ENCODE measurements at regions not wholly inside any gene's neighbourhood (a gene's known extent, or its start where the extent isn't known, plus 50 kb on each side); places are given as distances from the start of the nearest gene placed in this dataset.
A peak's percentile ranks its signal among the peaks of the same experiment; 100 is the strongest.

GRCh38 chr9:17846948-17847655 lies 268.2 kb downstream of the SH3GL2 start:
- peaks cover 0 to 6% of the 10 kb centered on the region in 2 donors for H3K36me3 Mint-ChIP-seq
- peaks cover 5 to 27% (median 11%) of the 10 kb centered on the region in 7 donors for H3K9me3 Mint-ChIP-seq
- H3K4me1 Mint-ChIP-seq: no peaks in the 10 kb centered on the region
- no peaks in the 10 kb centered on the region for H3K27me3 Mint-ChIP-seq
- no peak overlapping the region for H3K4me3 Mint-ChIP-seq
- H3K27ac Mint-ChIP-seq: peak overlapping the region in 1 of 6 donors; percentile 45
- no peak for DNase-seq
- no peak for ATAC-seq (ENCODE audit: low read depth in 2 of 2)

- no peak for ATAC-seq (ENCODE audit: low read depth in 2 of 2)
These were observed 269.0 kb downstream of the SH3GL2 start for GRCh38 chr9:17847908-17848307.

GRCh38 chr9:17852108-17852507 lies 273.2 kb downstream of the SH3GL2 start:
- Mint-ChIP-seq H3K4me3 (no peak overlapping the region), H3K27me3 (no peaks in the 10 kb centered on the region), H3K4me1 (no peaks in the 10 kb centered on the region), H3K27ac (no peak overlapping the region), H3K36me3 (no peaks in the 10 kb centered on the region), H3K9me3 (peaks cover 0 to 4% (median 0%) of the 10 kb centered on the region in 7 donors)
- no peak for ATAC-seq (ENCODE audit: low read depth in 2 of 2)
- no peak for DNase-seq

More at GRCh38 chr9:17847908-17848307, 269.0 kb downstream of the SH3GL2 start:
- H3K4me1 Mint-ChIP-seq: no peaks in the 10 kb centered on the region
- no peak for DNase-seq
- H3K36me3 Mint-ChIP-seq: peaks cover 0 to 6% of the 10 kb centered on the region in 2 donors
- H3K9me3 Mint-ChIP-seq: peaks cover 5 to 27% (median 11%) of the 10 kb centered on the region in 7 donors
- H3K27me3 Mint-ChIP-seq: no peaks in the 10 kb centered on the region
- no peak overlapping the region for H3K27ac Mint-ChIP-seq
- no peak overlapping the region for H3K4me3 Mint-ChIP-seq

- DNase-seq (no peak), ATAC-seq (ENCODE audit: low read depth in 2 of 2) (no peak)
- Mint-ChIP-seq H3K27ac (no peak overlapping the region), H3K9me3 (peaks cover 0 to 3% (median 0%) of the 10 kb centered on the region in 7 donors), H3K4me3 (no peak overlapping the region), H3K27me3 (no peaks in the 10 kb centered on the region), H3K36me3 (no peaks in the 10 kb centered on the region), H3K4me1 (no peaks in the 10 kb centered on the region)
These were observed 275.6 kb downstream of the SH3GL2 start for GRCh38 chr9:17854487-17854886.

GRCh38 chr9:17856995-17857394 lies 278.1 kb downstream of the SH3GL2 start:
- H3K36me3 Mint-ChIP-seq: no peaks in the 10 kb centered on the region
- H3K9me3 Mint-ChIP-seq: peaks cover 0 to 5% (median 0%) of the 10 kb centered on the region in 7 donors
- no peaks in the 10 kb centered on the region for H3K27me3 Mint-ChIP-seq
- ATAC-seq (ENCODE audit: low read depth in 2 of 2) (no peak), DNase-seq (no peak)
- no peak overlapping the region for H3K27ac Mint-ChIP-seq
- H3K4me3 Mint-ChIP-seq: no peak overlapping the region
- no peaks in the 10 kb centered on the region for H3K4me1 Mint-ChIP-seq

GRCh38 chr9:17859228-17859627 lies 280.4 kb downstream of the SH3GL2 start:
- DNase-seq: no peak
- Mint-ChIP-seq H3K4me3 (no peak overlapping the region), H3K36me3 (no peaks in the 10 kb centered on the region), H3K4me1 (no peaks in the 10 kb centered on the region), H3K27ac (no peak overlapping the region), H3K27me3 (no peaks in the 10 kb centered on the region), H3K9me3 (peaks cover 0 to 5% (median 0%) of the 10 kb centered on the region in 7 donors)
- no peak for ATAC-seq (ENCODE audit: low read depth in 2 of 2)

GRCh38 chr9:17859987-17860386 lies 281.1 kb downstream of the SH3GL2 start:
- Mint-ChIP-seq H3K4me3 (no peak overlapping the region), H3K27me3 (no peaks in the 10 kb centered on the region), H3K9me3 (peaks cover 0 to 5% (median 0%) of the 10 kb centered on the region in 7 donors), H3K36me3 (no peaks in the 10 kb centered on the region), H3K27ac (no peak overlapping the region), H3K4me1 (no peaks in the 10 kb centered on the region)
- DNase-seq: no peak
- ATAC-seq (ENCODE audit: low read depth in 2 of 2): no peak

- peaks cover 0 to 5% (median 0%) of the 10 kb centered on the region in 7 donors for H3K9me3 Mint-ChIP-seq
These were observed 283.2 kb downstream of the SH3GL2 start for GRCh38 chr9:17862101-17862500.

GRCh38 chr9:17862629-17863028 lies 283.8 kb downstream of the SH3GL2 start:
- Mint-ChIP-seq H3K27ac (no peak overlapping the region), H3K9me3 (peaks cover 0 to 8% (median 0%) of the 10 kb centered on the region in 7 donors), H3K4me1 (no peaks in the 10 kb centered on the region), H3K4me3 (no peak overlapping the region), H3K36me3 (no peaks in the 10 kb centered on the region), H3K27me3 (no peaks in the 10 kb centered on the region)
- ATAC-seq (ENCODE audit: low read depth in 2 of 2) (no peak), DNase-seq (no peak)

More at GRCh38 chr9:17862101-17862500, 283.2 kb downstream of the SH3GL2 start:
- DNase-seq (no peak), ATAC-seq (ENCODE audit: low read depth in 2 of 2) (no peak)
- Mint-ChIP-seq H3K36me3 (no peaks in the 10 kb centered on the region), H3K27ac (no peak overlapping the region), H3K4me3 (no peak overlapping the region), H3K27me3 (no peaks in the 10 kb centered on the region), H3K4me1 (no peaks in the 10 kb centered on the region)

- no peaks in the 10 kb centered on the region for H3K36me3 Mint-ChIP-seq
- no peak for DNase-seq
- H3K27me3 Mint-ChIP-seq: no peaks in the 10 kb centered on the region
- no peak overlapping the region for H3K27ac Mint-ChIP-seq
- no peaks in the 10 kb centered on the region for H3K4me1 Mint-ChIP-seq
- ATAC-seq (ENCODE audit: low read depth in 2 of 2): no peak
- H3K4me3 Mint-ChIP-seq: no peak overlapping the region
- H3K9me3 Mint-ChIP-seq: peaks cover 0 to 8% (median 0%) of the 10 kb centered on the region in 7 donors
These were observed 284.5 kb downstream of the SH3GL2 start for GRCh38 chr9:17863213-17863883.

- no peaks in the 10 kb centered on the region for H3K36me3 Mint-ChIP-seq
- DNase-seq: no peak
- no peaks in the 10 kb centered on the region for H3K4me1 Mint-ChIP-seq
- peaks cover 0 to 5% (median 1%) of the 10 kb centered on the region in 7 donors for H3K9me3 Mint-ChIP-seq
- no peak for ATAC-seq (ENCODE audit: low read depth in 2 of 2)
- no peaks in the 10 kb centered on the region for H3K27me3 Mint-ChIP-seq
- H3K4me3 Mint-ChIP-seq: no peak overlapping the region
- H3K27ac Mint-ChIP-seq: no peak overlapping the region
These were observed 285.1 kb downstream of the SH3GL2 start for GRCh38 chr9:17863924-17864323.

- no peaks in the 10 kb centered on the region for H3K36me3 Mint-ChIP-seq
- peaks cover 0 to 5% (median 2%) of the 10 kb centered on the region in 7 donors for H3K9me3 Mint-ChIP-seq
- no peak for DNase-seq
- no peaks in the 10 kb centered on the region for H3K4me1 Mint-ChIP-seq
- no peak overlapping the region for H3K27ac Mint-ChIP-seq
- no peak for ATAC-seq (ENCODE audit: low read depth in 2 of 2)
- no peaks in the 10 kb centered on the region for H3K27me3 Mint-ChIP-seq
- no peak overlapping the region for H3K4me3 Mint-ChIP-seq
These were observed 286.1 kb downstream of the SH3GL2 start for GRCh38 chr9:17864951-17865350.

GRCh38 chr9:17865881-17866280 lies 287.0 kb downstream of the SH3GL2 start:
- H3K27me3 Mint-ChIP-seq: no peaks in the 10 kb centered on the region
- DNase-seq (no peak), ATAC-seq (ENCODE audit: low read depth in 2 of 2) (no peak)
- H3K36me3 Mint-ChIP-seq: no peaks in the 10 kb centered on the region
- no peak overlapping the region for H3K27ac Mint-ChIP-seq
- peaks cover 0 to 5% (median 2%) of the 10 kb centered on the region in 7 donors for H3K9me3 Mint-ChIP-seq
- H3K4me1 Mint-ChIP-seq: no peaks in the 10 kb centered on the region
- H3K4me3 Mint-ChIP-seq: no peak overlapping the region

- DNase-seq (no peak), ATAC-seq (ENCODE audit: low read depth in 2 of 2) (no peak)
- no peak overlapping the region for H3K27ac Mint-ChIP-seq
- H3K4me3 Mint-ChIP-seq: no peak overlapping the region
- H3K4me1 Mint-ChIP-seq: no peaks in the 10 kb centered on the region
- H3K36me3 Mint-ChIP-seq: no peaks in the 10 kb centered on the region
- H3K27me3 Mint-ChIP-seq: no peaks in the 10 kb centered on the region
- H3K9me3 Mint-ChIP-seq: peaks cover 0 to 8% (median 1%) of the 10 kb centered on the region in 7 donors
These were observed 291.9 kb downstream of the SH3GL2 start for GRCh38 chr9:17870722-17871121.

Data from naive B cell (primary cell).